ENCODE measurements at regions not wholly inside any gene's neighbourhood (a gene's known extent, or its start where the extent isn't known, plus 50 kb on each side); places are given as distances from the start of the nearest gene placed in this dataset.

DNA sequence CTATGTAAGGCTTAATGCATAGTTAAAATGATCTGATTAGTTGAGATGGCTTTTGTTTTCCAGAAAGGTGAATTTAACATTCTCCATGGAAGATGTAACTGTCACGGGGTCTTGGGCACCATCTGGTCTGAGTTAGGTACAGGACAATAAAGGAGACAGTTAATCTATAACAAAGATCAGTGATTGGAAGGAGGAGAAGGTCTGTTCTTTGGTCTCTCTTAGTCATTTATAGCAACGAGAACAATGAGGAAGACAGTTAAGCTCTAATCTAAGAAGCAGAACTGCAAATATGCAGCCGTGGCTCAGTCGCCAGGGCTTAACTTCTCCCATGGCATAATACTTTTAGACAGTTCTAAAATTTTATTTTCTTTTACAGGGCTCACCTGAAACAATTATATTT lies 405.5 kb upstream of the SULF2 start:
- H3K4me1 ChIP-seq (ENCODE audit: insufficient read depth, low read length), result no peaks in the 10 kb centered on the region
- H3K27me3 ChIP-seq (ENCODE audit: insufficient read depth, low read length), result no peaks in the 10 kb centered on the region
- no peak overlapping the region for H3K4me3 ChIP-seq (ENCODE audit: low read length)

DNA sequence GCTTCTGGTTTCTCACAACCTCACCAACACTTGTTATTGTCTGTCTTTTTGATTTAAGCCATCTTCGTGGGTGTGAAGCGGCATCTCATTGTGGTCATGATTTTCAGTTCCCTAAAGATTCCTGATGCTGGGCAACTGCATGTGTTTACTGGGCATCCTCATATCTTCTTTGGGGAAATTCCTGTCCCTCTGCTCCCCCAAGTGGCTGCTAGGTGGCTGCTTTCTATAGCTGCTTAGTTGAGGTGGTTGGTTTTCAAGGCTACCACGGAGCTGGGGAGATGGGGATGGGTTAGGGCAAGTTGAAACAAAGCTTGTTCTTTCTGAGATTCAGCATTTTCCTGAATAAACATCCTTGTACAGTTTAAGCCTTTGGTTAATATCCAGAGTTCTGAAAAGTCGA lies 403.9 kb upstream of the SULF2 start:
- Histone ChIP-seq H3K27me3 (ENCODE audit: insufficient read depth, low read length) (no peaks in the 10 kb centered on the region), H3K9me3 (ENCODE audit: low read depth, low read length) (no peaks in the 10 kb centered on the region), H3K4me3 (ENCODE audit: low read length) (no peak overlapping the region), H3K4me1 (ENCODE audit: insufficient read depth, low read length) (no peaks in the 10 kb centered on the region)

More for the DNA sequence above, 405.5 kb upstream of the SULF2 start:
- no peaks in the 10 kb centered on the region for H3K9me3 ChIP-seq (ENCODE audit: low read depth, low read length)

- no peaks in the 10 kb centered on the region for H3K9me3 ChIP-seq (ENCODE audit: low read depth, low read length)
- no peaks in the 10 kb centered on the region for H3K27me3 ChIP-seq (ENCODE audit: insufficient read depth, low read length)
- H3K4me3 ChIP-seq (ENCODE audit: low read length), result no peak overlapping the region
- H3K4me1 ChIP-seq (ENCODE audit: insufficient read depth, low read length), result no peaks in the 10 kb centered on the region
Observed at GRCh38 chr20:48187851-48188250, 402.6 kb upstream of the SULF2 start.

GRCh38 chr20:48186915-48187314 lies 401.6 kb upstream of the SULF2 start:
- H3K4me3 ChIP-seq (ENCODE audit: low read length), result no peak overlapping the region
- no peaks in the 10 kb centered on the region for H3K9me3 ChIP-seq (ENCODE audit: low read depth, low read length)
- no peaks in the 10 kb centered on the region for H3K27me3 ChIP-seq (ENCODE audit: insufficient read depth, low read length)
- H3K4me1 ChIP-seq (ENCODE audit: insufficient read depth, low read length), result no peaks in the 10 kb centered on the region

DNA sequence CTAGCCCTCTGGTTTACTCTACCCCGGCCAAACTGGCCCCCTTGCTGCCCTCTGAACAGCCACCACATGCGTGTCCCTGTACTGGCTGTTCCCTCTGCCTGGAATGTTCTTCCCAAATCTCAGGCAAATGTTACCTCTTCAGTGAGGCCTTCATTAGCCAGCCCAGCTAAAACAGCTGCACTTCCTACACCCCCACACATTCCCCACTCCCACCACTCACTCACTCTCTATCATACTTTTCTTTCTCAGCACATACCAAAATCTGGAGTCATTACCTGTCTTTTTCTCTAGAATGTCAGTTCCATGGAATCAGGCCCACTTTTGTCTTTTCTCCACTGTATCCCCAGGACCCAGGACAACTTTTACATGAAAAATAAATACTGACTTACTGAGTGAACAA lies 401.2 kb upstream of the SULF2 start:
- Histone ChIP-seq H3K4me3 (ENCODE audit: low read length) (no peak overlapping the region), H3K4me1 (ENCODE audit: insufficient read depth, low read length) (no peaks in the 10 kb centered on the region), H3K27me3 (ENCODE audit: insufficient read depth, low read length) (no peaks in the 10 kb centered on the region), H3K9me3 (ENCODE audit: low read depth, low read length) (no peaks in the 10 kb centered on the region)

DNA sequence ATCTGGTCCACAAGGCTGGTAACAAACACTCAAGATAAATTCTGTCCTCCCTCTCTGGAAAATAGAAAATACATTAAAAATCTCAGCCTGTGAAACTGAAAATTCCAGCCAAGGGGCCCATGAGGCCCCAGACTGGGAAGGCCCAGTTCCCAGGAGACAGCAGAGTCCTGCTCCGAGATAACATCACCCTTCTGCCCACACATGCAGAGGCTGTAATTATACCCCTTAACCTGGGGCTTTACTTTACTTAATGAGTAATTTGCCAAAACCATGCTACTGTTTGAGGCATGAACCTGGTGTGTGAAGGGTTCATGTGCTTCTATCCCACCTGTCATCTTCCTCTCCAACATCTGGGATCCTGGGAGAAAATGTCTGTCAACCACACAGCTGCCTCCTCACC lies 398.9 kb upstream of the SULF2 start:
- no peak overlapping the region for H3K4me3 ChIP-seq (ENCODE audit: low read length)
- H3K9me3 ChIP-seq (ENCODE audit: low read depth, low read length), result no peaks in the 10 kb centered on the region
- H3K27me3 ChIP-seq (ENCODE audit: insufficient read depth, low read length), result no peaks in the 10 kb centered on the region
- no peaks in the 10 kb centered on the region for H3K4me1 ChIP-seq (ENCODE audit: insufficient read depth, low read length)

- H3K27me3 ChIP-seq (ENCODE audit: insufficient read depth, low read length), result no peaks in the 10 kb centered on the region
- H3K9me3 ChIP-seq (ENCODE audit: low read depth, low read length), result no peaks in the 10 kb centered on the region
- H3K4me1 ChIP-seq (ENCODE audit: insufficient read depth, low read length), result no peaks in the 10 kb centered on the region
- H3K4me3 ChIP-seq (ENCODE audit: low read length), result no peak overlapping the region
Observed at GRCh38 chr20:48181261-48181935, 396.1 kb upstream of the SULF2 start.

GRCh38 chr20:48180618-48181017 lies 395.3 kb upstream of the SULF2 start:
- Histone ChIP-seq H3K9me3 (ENCODE audit: low read depth, low read length) (no peaks in the 10 kb centered on the region), H3K4me1 (ENCODE audit: insufficient read depth, low read length) (no peaks in the 10 kb centered on the region), H3K4me3 (ENCODE audit: low read length) (no peak overlapping the region), H3K27me3 (ENCODE audit: insufficient read depth, low read length) (no peaks in the 10 kb centered on the region)

GRCh38 chr20:48180024-48180423 lies 394.7 kb upstream of the SULF2 start:
- H3K4me3 ChIP-seq (ENCODE audit: low read length), result no peak overlapping the region
- no peaks in the 10 kb centered on the region for H3K4me1 ChIP-seq (ENCODE audit: insufficient read depth, low read length)
- no peaks in the 10 kb centered on the region for H3K9me3 ChIP-seq (ENCODE audit: low read depth, low read length)
- no peaks in the 10 kb centered on the region for H3K27me3 ChIP-seq (ENCODE audit: insufficient read depth, low read length)

DNA sequence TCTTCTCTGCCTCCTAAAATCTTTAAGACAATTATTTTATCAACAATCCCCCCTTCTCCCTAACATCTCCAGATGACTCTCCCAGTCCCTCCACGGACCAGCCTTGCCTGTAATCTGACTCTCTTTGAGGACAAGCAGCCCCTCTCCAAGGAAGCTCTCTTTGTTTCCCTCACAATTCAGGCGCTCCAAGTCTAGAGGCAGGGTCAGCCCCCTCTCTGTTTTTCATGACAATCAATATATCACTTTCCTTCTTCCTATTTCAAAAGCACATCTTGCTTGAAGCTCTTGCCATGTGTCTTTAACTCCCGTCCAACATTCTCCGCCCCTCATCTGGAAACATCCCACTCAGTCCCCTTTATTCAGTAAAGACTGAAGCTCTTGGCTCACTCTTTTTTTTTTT lies 393.4 kb upstream of the SULF2 start:
- Histone ChIP-seq H3K4me1 (ENCODE audit: insufficient read depth, low read length) (no peaks in the 10 kb centered on the region), H3K4me3 (ENCODE audit: low read length) (no peak overlapping the region), H3K27me3 (ENCODE audit: insufficient read depth, low read length) (no peaks in the 10 kb centered on the region), H3K9me3 (ENCODE audit: low read depth, low read length) (no peaks in the 10 kb centered on the region)

DNA sequence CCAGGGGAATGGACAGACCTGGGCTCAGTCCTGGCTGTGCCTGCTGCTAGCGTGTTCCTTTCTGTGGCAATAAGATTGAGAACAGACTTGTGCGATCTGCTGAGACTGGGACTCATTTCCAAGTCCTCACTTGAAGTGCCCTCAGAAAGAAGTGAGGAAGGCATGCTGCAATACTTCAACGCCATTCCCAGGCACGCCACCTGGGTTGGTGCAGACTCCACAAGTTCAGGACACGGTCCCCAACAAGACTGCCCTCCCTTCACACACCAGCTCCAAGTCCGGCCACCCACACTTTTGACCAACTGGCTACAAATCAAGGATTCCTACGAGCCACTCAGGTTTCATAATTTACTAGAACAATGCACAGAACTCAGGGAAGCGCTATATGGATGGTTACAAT lies 391.8 kb upstream of the SULF2 start:
- H3K4me3 ChIP-seq (ENCODE audit: low read length), result no peak overlapping the region
- no peaks in the 10 kb centered on the region for H3K27me3 ChIP-seq (ENCODE audit: insufficient read depth, low read length)
- no peaks in the 10 kb centered on the region for H3K9me3 ChIP-seq (ENCODE audit: low read depth, low read length)
- H3K4me1 ChIP-seq (ENCODE audit: insufficient read depth, low read length), result no peaks in the 10 kb centered on the region

- Histone ChIP-seq H3K27me3 (ENCODE audit: insufficient read depth, low read length) (no peaks in the 10 kb centered on the region), H3K9me3 (ENCODE audit: low read depth, low read length) (no peaks in the 10 kb centered on the region), H3K4me1 (ENCODE audit: insufficient read depth, low read length) (no peaks in the 10 kb centered on the region), H3K4me3 (ENCODE audit: low read length) (no peak overlapping the region)
Observed at GRCh38 chr20:48176139-48176538, 390.9 kb upstream of the SULF2 start.

GRCh38 chr20:48175261-48175660 lies 390.0 kb upstream of the SULF2 start:
- H3K27me3 ChIP-seq (ENCODE audit: insufficient read depth, low read length), result no peaks in the 10 kb centered on the region
- H3K9me3 ChIP-seq (ENCODE audit: low read depth, low read length), result no peaks in the 10 kb centered on the region
- H3K4me3 ChIP-seq (ENCODE audit: low read length), result no peak overlapping the region
- no peaks in the 10 kb centered on the region for H3K4me1 ChIP-seq (ENCODE audit: insufficient read depth, low read length)

DNA sequence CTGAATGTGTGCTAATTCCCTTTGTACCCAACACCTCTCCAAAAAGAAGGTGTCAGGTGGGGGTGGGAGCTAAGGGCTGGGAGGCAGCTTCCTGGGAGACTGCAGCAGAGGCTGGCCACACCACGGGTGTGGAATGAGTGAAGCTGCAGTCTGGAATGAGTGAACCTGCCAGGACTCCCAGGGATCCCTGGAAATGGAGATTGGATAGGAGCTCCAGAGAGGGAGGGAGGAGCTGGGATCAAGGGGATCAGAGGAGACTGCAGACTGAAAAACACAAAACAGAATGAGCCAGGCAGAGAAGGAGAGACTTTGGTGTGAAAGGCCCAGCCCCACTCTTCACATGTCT lies 387.0 kb upstream of the SULF2 start:
- Histone ChIP-seq H3K9me3 (ENCODE audit: low read depth, low read length) (no peaks in the 10 kb centered on the region), H3K4me3 (ENCODE audit: low read length) (no peak overlapping the region), H3K27me3 (ENCODE audit: insufficient read depth, low read length) (no peaks in the 10 kb centered on the region), H3K4me1 (ENCODE audit: insufficient read depth, low read length) (no peaks in the 10 kb centered on the region)

DNA sequence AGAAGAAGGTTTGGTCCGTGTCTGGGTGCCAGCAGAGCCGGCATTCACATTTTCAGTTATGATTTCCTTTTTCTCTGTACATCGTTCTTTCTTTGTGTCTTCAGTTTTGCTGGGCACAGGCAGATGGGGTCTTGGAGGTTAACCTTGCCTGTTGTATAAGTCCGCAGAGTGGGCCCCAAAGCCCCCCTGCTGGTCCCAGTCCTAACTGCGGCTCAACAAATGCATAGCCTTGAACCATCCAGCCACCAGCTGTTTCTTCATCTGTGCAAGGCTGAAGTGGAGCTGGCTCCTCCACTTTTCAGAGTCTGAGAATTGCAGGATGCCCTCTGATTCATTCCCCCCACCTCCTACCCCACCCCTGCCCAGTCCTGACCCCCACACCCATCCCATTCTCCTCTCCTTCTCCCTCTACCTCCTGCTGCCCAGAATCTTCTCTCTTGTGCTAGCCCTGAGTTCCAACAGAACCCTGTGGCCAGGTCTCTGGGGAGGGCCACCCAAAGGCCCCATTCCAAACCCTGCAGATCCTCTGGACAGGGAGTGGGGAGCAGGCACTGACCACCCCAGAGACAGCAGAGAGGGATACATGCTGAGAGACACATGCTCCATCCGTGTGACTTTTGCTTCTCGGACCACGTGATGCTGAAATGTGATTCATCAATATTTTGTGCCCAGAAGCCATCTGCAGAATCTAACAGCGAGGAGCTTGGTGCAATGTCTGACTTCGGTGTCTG lies 386.5 kb upstream of the SULF2 start:
- no peak overlapping the region for H3K4me3 ChIP-seq (ENCODE audit: low read length)
- no peaks in the 10 kb centered on the region for H3K4me1 ChIP-seq (ENCODE audit: insufficient read depth, low read length)
- no peaks in the 10 kb centered on the region for H3K9me3 ChIP-seq (ENCODE audit: low read depth, low read length)
- no peaks in the 10 kb centered on the region for H3K27me3 ChIP-seq (ENCODE audit: insufficient read depth, low read length)

DNA sequence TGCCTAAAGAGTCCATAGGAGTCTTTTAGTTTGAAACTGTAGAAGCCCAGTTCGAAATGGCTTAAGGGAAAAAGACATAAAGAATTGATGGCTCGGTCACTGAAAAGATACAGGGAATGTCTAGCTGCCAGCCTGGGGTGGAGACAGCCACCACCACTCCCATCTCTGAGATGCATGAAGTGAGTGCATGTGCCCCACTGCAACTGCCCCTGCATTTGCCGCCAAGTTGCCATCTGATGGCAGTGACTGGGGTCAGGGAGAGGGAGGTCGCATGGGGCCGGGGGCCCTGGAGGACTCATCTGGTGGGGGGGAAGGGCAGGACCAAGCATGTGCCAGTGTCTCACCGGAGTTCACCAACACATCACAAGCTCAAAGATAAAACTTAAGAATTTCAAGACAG lies 385.8 kb upstream of the SULF2 start:
- Histone ChIP-seq H3K4me1 (ENCODE audit: insufficient read depth, low read length) (no peaks in the 10 kb centered on the region), H3K9me3 (ENCODE audit: low read depth, low read length) (no peaks in the 10 kb centered on the region), H3K27me3 (ENCODE audit: insufficient read depth, low read length) (no peaks in the 10 kb centered on the region), H3K4me3 (ENCODE audit: low read length) (no peak overlapping the region)
